HepG2 (cell line): ENCODE measurements at regions not wholly inside any gene's neighbourhood (a gene's known extent, or its start where the extent isn't known, plus 50 kb on each side); places are given as distances from the start of the nearest gene placed in this dataset.

ENCODE experiments used
- CEBPB ChIP-seq: IDR thresholded peaks from 2 replicates; pipeline ENCODE4 v1.6.1; 2011; ENCODE audit warnings: low read depth, low read length, improper control_type of control experiment, borderline replicate concordance
- LRRFIP1 ChIP-seq: sonication (generic); formaldehyde crosslinking; conservative IDR thresholded peaks from 2 replicates; pipeline ENCODE4 v1.4.0; 2020; ENCODE audit warnings: missing genetic modification reagents
- SIN3A ChIP-seq: IDR thresholded peaks from 2 replicates; pipeline ENCODE4 v1.6.1; 2011; ENCODE audit warnings: low read depth, mild to moderate bottlenecking, control low read depth, low read length, borderline replicate concordance
- ZNF460 ChIP-seq: sonication (generic); formaldehyde crosslinking; IDR thresholded peaks from 2 replicates; pipeline ENCODE4 v1.5.1; 2020; ENCODE audit warnings: missing genetic modification reagents, mild to moderate bottlenecking, borderline replicate concordance
- TF ChIP-seq, protein P1 (sequence below): IDR thresholded peaks from 2 replicates; pipeline ENCODE4 v1.6.1; 2012; ENCODE audit warnings: inconsistent platforms
- TF ChIP-seq, protein P2 (sequence below): sonication (generic); formaldehyde crosslinking; IDR thresholded peaks from 2 replicates; pipeline ENCODE4 v1.5.0; 2020; ENCODE audit warnings: mild to moderate bottlenecking, missing genetic modification reagents, moderate library complexity

GRCh38 chr4:81605271-81605670 is 133.6 kb upstream of the RASGEF1B start:
- TF ChIP-seq ZNF460: no peak
- TF ChIP-seq CEBPB: no peak
- TF ChIP-seq, protein P1, sequence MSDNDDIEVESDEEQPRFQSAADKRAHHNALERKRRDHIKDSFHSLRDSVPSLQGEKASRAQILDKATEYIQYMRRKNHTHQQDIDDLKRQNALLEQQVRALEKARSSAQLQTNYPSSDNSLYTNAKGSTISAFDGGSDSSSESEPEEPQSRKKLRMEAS: no peak
- TF ChIP-seq, protein P2, sequence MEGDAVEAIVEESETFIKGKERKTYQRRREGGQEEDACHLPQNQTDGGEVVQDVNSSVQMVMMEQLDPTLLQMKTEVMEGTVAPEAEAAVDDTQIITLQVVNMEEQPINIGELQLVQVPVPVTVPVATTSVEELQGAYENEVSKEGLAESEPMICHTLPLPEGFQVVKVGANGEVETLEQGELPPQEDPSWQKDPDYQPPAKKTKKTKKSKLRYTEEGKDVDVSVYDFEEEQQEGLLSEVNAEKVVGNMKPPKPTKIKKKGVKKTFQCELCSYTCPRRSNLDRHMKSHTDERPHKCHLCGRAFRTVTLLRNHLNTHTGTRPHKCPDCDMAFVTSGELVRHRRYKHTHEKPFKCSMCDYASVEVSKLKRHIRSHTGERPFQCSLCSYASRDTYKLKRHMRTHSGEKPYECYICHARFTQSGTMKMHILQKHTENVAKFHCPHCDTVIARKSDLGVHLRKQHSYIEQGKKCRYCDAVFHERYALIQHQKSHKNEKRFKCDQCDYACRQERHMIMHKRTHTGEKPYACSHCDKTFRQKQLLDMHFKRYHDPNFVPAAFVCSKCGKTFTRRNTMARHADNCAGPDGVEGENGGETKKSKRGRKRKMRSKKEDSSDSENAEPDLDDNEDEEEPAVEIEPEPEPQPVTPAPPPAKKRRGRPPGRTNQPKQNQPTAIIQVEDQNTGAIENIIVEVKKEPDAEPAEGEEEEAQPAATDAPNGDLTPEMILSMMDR (CRISPR knock-in tag): no peak
- no peak for TF ChIP-seq SIN3A
- no peak for TF ChIP-seq LRRFIP1 (CRISPR knock-in tag)
